Choroid plexus epithelial cell (primary cell): ENCODE measurements at regions not wholly inside any gene's neighbourhood (a gene's known extent, or its start where the extent isn't known, plus 50 kb on each side); places are given as distances from the start of the nearest gene placed in this dataset.
A peak's percentile ranks its signal among the peaks of the same experiment; 100 is the strongest.
"Not testable (repeated sequence)": the region's sequence is repeated elsewhere in the genome, so short reads cannot be mapped to it uniquely, and the experiment has no call there.

ENCODE experiments used
- DNase-seq: peaks from one replicate; pipeline ENCODE4 v3.0.0-alpha.2; 2010; ENCODE audit warnings: low read depth
- H3K4me3 ChIP-seq: 2 replicates; pipeline ENCODE4 v1.5.1; 2011; ENCODE audit warnings: low read depth, mild to moderate bottlenecking, control low read depth, low read length, moderate library complexity
- CTCF ChIP-seq: conservative IDR thresholded peaks from 2 replicates; pipeline ENCODE4 v1.5.1; 2011; ENCODE audit warnings: low read depth, mild to moderate bottlenecking, control low read depth, inconsistent platforms, low read length, moderate library complexity

GRCh38 chr5:84752780-84753179 lies 368.1 kb upstream of the EDIL3 start:
- DNase-seq: no peak
- H3K4me3 ChIP-seq: no peak overlapping the region
- TF ChIP-seq CTCF: no peak

- no peak overlapping the region for H3K4me3 ChIP-seq
- TF ChIP-seq CTCF: no peak
- no peak for DNase-seq
Measured at GRCh38 chr5:84748313-84748712, 363.6 kb upstream of the EDIL3 start.

- not testable (repeated sequence) for DNase-seq, H3K4me3 ChIP-seq
Measured at GRCh38 chr5:84746280-84746679, 361.6 kb upstream of the EDIL3 start.

GRCh38 chr5:84741056-84741455 lies 356.4 kb upstream of the EDIL3 start:
- TF ChIP-seq CTCF: no peak
- DNase-seq: no peak
- no peak overlapping the region for H3K4me3 ChIP-seq

GRCh38 chr5:84729326-84729725 lies 344.6 kb upstream of the EDIL3 start:
- no peak overlapping the region for H3K4me3 ChIP-seq
- no peak for TF ChIP-seq CTCF
- peak; percentile 15 for DNase-seq

- no peak overlapping the region for H3K4me3 ChIP-seq
- TF ChIP-seq CTCF: no peak
- DNase-seq: no peak
Measured at GRCh38 chr5:84727708-84728107, 343.0 kb upstream of the EDIL3 start.

GRCh38 chr5:84725946-84726570 lies 341.4 kb upstream of the EDIL3 start:
- DNase-seq: no peak
- no peak for TF ChIP-seq CTCF
- no peak overlapping the region for H3K4me3 ChIP-seq
